SK-N-SH (cell line): ENCODE measurements at regions not wholly inside any gene's neighbourhood (a gene's known extent, or its start where the extent isn't known, plus 50 kb on each side); places are given as distances from the start of the nearest gene placed in this dataset.

Source experiments
- CTCF ChIP-seq: fragments of 200-600 bp; sonication (generic); IDR thresholded peaks from 2 replicates; pipeline ENCODE4 v1.6.1; 2017; ENCODE audit warnings: antibody characterized with exemption, mild to moderate bottlenecking, moderate library complexity
- ELF1 ChIP-seq: IDR thresholded peaks from 2 replicates; pipeline ENCODE4 v1.4.0; 2012
- EP300 ChIP-seq, 2 experiments: IDR thresholded peaks; 2 replicates each; pipeline versions ENCODE4 v1.4.0 to v1.6.1; 2012; ENCODE audit warnings: borderline replicate concordance in 1 of 2, low read depth in 1 of 2, low read length in 1 of 2
- GABPA ChIP-seq: IDR thresholded peaks from 2 replicates; pipeline ENCODE4 v1.4.0; 2012; ENCODE audit warnings: low read depth, mild to moderate bottlenecking
- JUND ChIP-seq: IDR thresholded peaks from 2 replicates; pipeline ENCODE4 v1.4.0; 2012
- NFIC ChIP-seq: IDR thresholded peaks from 2 replicates; pipeline ENCODE4 v1.4.0; 2012; ENCODE audit warnings: borderline replicate concordance
- NRF1 ChIP-seq: IDR thresholded peaks from 2 replicates; pipeline ENCODE4 v1.6.1; 2012; ENCODE audit warnings: low read depth, mild to moderate bottlenecking, low read length
- POLR2AphosphoS5 ChIP-seq: IDR thresholded peaks from 2 replicates; pipeline ENCODE4 v1.6.1; 2012; ENCODE audit warnings: low read depth, low read length
- RFX5 ChIP-seq: IDR thresholded peaks from 2 replicates; pipeline ENCODE4 v1.6.1; 2012; ENCODE audit warnings: mild to moderate bottlenecking, improper control_type of control experiment, low read length
- SIN3A ChIP-seq: IDR thresholded peaks from 2 replicates; pipeline ENCODE4 v1.6.1; 2012; ENCODE audit warnings: low read depth, mild to moderate bottlenecking, low read length, moderate library complexity, borderline replicate concordance
- USF2 ChIP-seq: fragments of 150-350 bp; IDR thresholded peaks from 2 replicates; pipeline ENCODE4 v1.6.1; 2017; ENCODE audit warnings: antibody characterized with exemption, low read length, low read depth, borderline replicate concordance
- TF ChIP-seq, protein P1 (sequence below): IDR thresholded peaks from 2 replicates; pipeline ENCODE4 v1.4.0; 2012; ENCODE audit warnings: low read depth
- TF ChIP-seq, protein P2 (sequence below): IDR thresholded peaks from 2 replicates; pipeline ENCODE4 v1.4.0; 2012; ENCODE audit warnings: low read depth, borderline replicate concordance
- TF ChIP-seq, protein P3 (sequence below): IDR thresholded peaks from 2 replicates; pipeline ENCODE4 v1.6.1; 2012; ENCODE audit warnings: mild to moderate bottlenecking, low read depth, low read length, moderate library complexity

- TF ChIP-seq CTCF: no peak
- TF ChIP-seq, protein P1, sequence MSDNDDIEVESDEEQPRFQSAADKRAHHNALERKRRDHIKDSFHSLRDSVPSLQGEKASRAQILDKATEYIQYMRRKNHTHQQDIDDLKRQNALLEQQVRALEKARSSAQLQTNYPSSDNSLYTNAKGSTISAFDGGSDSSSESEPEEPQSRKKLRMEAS: no peak
- TF ChIP-seq, protein P2, sequence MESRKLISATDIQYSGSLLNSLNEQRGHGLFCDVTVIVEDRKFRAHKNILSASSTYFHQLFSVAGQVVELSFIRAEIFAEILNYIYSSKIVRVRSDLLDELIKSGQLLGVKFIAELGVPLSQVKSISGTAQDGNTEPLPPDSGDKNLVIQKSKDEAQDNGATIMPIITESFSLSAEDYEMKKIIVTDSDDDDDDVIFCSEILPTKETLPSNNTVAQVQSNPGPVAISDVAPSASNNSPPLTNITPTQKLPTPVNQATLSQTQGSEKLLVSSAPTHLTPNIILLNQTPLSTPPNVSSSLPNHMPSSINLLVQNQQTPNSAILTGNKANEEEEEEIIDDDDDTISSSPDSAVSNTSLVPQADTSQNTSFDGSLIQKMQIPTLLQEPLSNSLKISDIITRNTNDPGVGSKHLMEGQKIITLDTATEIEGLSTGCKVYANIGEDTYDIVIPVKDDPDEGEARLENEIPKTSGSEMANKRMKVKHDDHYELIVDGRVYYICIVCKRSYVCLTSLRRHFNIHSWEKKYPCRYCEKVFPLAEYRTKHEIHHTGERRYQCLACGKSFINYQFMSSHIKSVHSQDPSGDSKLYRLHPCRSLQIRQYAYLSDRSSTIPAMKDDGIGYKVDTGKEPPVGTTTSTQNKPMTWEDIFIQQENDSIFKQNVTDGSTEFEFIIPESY: no peak
- TF ChIP-seq RFX5: no peak
- no peak for TF ChIP-seq ELF1
- no peak for TF ChIP-seq JUND
- no peak for TF ChIP-seq EP300 (IDR thresholded peaks at IDR 0.05; ENCODE audit: borderline replicate concordance in 1 of 2, low read depth in 1 of 2, low read length in 1 of 2)
- TF ChIP-seq NFIC: no peak
- no peak for TF ChIP-seq POLR2AphosphoS5
- no peak for TF ChIP-seq USF2
- TF ChIP-seq, protein P3, sequence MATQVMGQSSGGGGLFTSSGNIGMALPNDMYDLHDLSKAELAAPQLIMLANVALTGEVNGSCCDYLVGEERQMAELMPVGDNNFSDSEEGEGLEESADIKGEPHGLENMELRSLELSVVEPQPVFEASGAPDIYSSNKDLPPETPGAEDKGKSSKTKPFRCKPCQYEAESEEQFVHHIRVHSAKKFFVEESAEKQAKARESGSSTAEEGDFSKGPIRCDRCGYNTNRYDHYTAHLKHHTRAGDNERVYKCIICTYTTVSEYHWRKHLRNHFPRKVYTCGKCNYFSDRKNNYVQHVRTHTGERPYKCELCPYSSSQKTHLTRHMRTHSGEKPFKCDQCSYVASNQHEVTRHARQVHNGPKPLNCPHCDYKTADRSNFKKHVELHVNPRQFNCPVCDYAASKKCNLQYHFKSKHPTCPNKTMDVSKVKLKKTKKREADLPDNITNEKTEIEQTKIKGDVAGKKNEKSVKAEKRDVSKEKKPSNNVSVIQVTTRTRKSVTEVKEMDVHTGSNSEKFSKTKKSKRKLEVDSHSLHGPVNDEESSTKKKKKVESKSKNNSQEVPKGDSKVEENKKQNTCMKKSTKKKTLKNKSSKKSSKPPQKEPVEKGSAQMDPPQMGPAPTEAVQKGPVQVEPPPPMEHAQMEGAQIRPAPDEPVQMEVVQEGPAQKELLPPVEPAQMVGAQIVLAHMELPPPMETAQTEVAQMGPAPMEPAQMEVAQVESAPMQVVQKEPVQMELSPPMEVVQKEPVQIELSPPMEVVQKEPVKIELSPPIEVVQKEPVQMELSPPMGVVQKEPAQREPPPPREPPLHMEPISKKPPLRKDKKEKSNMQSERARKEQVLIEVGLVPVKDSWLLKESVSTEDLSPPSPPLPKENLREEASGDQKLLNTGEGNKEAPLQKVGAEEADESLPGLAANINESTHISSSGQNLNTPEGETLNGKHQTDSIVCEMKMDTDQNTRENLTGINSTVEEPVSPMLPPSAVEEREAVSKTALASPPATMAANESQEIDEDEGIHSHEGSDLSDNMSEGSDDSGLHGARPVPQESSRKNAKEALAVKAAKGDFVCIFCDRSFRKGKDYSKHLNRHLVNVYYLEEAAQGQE: no peak
- no peak for TF ChIP-seq GABPA
- no peak for TF ChIP-seq NRF1
- TF ChIP-seq SIN3A: no peak
Observed at GRCh38 chr18:54090856-54091255, 133.6 kb downstream of the MBD2 start.
